Nephron progenitor cell (in vitro differentiated cells): ENCODE measurements at regions not wholly inside any gene's neighbourhood (a gene's known extent, or its start where the extent isn't known, plus 50 kb on each side); places are given as distances from the start of the nearest gene placed in this dataset.

Source experiments
- DNase-seq: peaks from one replicate; pipeline ENCODE4 v3.0.0; 2021
- H3K27ac Mint-ChIP-seq: 2 replicates; pipeline ENCODE4 v1.8.0; 2021; ENCODE audit warnings: mild to moderate bottlenecking, moderate library complexity, mixed read lengths
- H3K27me3 Mint-ChIP-seq: 2 replicates; pipeline ENCODE4 v1.8.0; 2021; ENCODE audit warnings: mild to moderate bottlenecking, low read depth, mixed read lengths; ENCODE audit not compliant: poor library complexity
- H3K36me3 Mint-ChIP-seq: 2 replicates; pipeline ENCODE4 v1.8.0; 2021; ENCODE audit warnings: low read depth, mixed read lengths
- H3K4me1 Mint-ChIP-seq: 2 replicates; pipeline ENCODE4 v1.8.0; 2021; ENCODE audit warnings: mixed read lengths
- H3K4me3 Mint-ChIP-seq: 2 replicates; pipeline ENCODE4 v1.8.0; 2021; ENCODE audit warnings: mild to moderate bottlenecking, moderate library complexity, mixed read lengths
- H3K9me3 Mint-ChIP-seq: 2 replicates; pipeline ENCODE4 v1.8.0; 2021; ENCODE audit warnings: mild to moderate bottlenecking, moderate library complexity, mixed read lengths
- TF ChIP-seq, protein P1 (sequence below): fragments of 200-600 bp; sonication (generic); IDR thresholded peaks from 2 replicates; pipeline ENCODE4 v1.5.0; 2021; ENCODE audit warnings: antibody characterized with exemption

DNA sequence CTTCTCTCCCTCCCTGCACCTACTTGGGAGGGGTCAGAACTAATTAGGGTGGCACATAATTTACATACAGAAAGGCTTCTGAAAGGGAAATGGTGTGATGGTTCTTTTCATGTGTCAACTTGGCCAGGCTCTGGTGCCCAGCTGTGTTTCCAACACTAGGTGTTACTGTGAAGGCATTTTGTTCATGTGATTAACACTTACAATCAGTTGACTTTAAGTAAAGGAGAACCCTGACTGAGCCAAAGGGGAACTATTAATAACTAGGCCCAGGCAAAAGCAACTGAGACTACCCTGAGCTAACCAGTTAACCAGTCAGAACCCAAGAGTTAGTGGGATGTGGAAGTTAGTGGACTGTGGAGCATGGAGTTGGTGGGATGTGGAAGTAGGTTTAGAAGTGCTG lies 114.9 kb downstream of the SEC16B start:
- Mint-ChIP-seq H3K27me3 (peaks cover 13% of the 10 kb centered on the region), H3K4me3 (no peak overlapping the region), H3K4me1 (peaks cover 15% of the 10 kb centered on the region), H3K27ac (no peak overlapping the region), H3K36me3 (peaks cover 8% of the 10 kb centered on the region), H3K9me3 (peaks cover 15% of the 10 kb centered on the region)
- no peak for DNase-seq
- TF ChIP-seq, protein P1, sequence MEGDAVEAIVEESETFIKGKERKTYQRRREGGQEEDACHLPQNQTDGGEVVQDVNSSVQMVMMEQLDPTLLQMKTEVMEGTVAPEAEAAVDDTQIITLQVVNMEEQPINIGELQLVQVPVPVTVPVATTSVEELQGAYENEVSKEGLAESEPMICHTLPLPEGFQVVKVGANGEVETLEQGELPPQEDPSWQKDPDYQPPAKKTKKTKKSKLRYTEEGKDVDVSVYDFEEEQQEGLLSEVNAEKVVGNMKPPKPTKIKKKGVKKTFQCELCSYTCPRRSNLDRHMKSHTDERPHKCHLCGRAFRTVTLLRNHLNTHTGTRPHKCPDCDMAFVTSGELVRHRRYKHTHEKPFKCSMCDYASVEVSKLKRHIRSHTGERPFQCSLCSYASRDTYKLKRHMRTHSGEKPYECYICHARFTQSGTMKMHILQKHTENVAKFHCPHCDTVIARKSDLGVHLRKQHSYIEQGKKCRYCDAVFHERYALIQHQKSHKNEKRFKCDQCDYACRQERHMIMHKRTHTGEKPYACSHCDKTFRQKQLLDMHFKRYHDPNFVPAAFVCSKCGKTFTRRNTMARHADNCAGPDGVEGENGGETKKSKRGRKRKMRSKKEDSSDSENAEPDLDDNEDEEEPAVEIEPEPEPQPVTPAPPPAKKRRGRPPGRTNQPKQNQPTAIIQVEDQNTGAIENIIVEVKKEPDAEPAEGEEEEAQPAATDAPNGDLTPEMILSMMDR, result no peak

DNA sequence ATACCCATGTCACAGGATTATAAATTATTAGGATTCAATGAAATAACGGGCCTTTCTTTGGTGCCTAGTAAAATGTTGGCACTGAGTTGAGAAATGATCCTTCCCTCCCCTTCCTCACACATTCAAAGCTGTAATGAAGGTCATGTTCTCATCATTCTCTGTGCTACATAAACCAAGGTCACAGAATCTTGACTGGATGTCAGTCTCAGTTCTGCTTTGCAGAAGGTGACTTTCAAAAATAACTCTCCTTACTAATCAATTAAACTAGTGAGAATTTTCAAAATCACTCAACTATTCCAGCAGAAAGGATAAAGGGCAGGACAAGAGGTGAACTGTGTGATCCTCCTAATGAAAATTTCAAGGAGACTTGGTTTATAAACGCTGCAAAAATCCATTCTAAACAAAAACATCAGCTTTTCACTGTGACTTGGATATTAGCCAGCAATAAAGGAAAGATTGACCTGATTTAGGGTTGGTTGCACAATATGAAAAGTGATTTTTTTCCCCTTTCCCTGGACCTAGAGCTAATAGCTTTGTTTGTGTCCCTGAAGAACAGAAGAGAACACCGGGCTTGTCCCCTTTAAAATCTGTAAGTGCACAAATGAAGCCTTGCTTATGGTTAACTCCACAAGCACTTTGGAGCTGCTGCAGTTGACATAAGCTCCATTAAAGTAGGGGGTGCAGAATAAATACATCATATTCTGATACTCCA lies 120.1 kb downstream of the SEC16B start:
- H3K36me3 Mint-ChIP-seq, result peaks cover 8% of the 10 kb centered on the region
- H3K27ac Mint-ChIP-seq, result no peak overlapping the region
- DNase-seq, result no peak
- H3K9me3 Mint-ChIP-seq, result peaks cover 14% of the 10 kb centered on the region
- H3K27me3 Mint-ChIP-seq, result peaks cover 20% of the 10 kb centered on the region
- H3K4me1 Mint-ChIP-seq, result no peaks in the 10 kb centered on the region
- H3K4me3 Mint-ChIP-seq, result no peak overlapping the region
- TF ChIP-seq, protein P1, result no peak

DNA sequence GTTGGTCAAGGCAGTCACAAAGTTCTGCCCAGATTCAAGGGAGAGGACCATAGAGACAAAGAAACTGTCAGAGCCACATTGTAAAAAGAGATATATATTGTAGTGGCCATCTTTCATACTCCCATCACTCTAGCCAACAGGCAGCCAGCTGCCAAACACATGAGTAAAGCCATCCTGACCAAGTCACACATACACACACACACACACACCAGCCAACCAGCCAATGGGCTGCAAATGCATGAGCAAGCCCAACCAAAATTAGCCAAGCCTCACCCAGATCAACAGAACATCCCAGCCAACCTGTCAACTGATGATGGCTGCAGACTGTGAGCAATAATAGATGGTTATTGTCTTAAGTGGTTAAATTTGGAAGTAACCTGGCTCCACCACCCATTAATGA lies 120.7 kb downstream of the SEC16B start:
- peaks cover 17% of the 10 kb centered on the region for H3K27me3 Mint-ChIP-seq
- TF ChIP-seq, protein P1, result no peak
- H3K36me3 Mint-ChIP-seq, result peaks cover 6% of the 10 kb centered on the region
- H3K9me3 Mint-ChIP-seq, result peaks cover 9% of the 10 kb centered on the region
- no peak overlapping the region for H3K27ac Mint-ChIP-seq
- no peaks in the 10 kb centered on the region for H3K4me1 Mint-ChIP-seq
- no peak for DNase-seq
- no peak overlapping the region for H3K4me3 Mint-ChIP-seq

DNA sequence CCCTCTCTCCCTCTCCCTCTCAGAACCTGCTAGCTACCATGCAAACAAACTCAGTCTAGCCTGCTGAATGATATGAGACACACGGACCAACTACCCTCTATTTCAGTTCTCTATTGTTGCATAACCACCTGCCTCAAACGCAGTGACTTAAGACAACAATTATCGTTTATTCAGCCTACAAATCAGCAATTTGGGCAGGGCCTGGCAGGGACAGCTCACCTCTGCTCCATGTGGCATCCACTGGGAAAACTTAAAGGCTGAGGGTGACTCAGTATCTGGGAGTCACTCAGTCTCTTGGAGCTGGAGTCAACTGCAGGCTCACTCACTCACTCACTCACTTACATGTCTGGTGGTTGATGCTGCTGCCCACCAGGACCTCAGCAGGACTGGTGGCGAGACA lies 121.3 kb downstream of the SEC16B start:
- Mint-ChIP-seq H3K27ac (no peak overlapping the region), H3K4me3 (no peak overlapping the region), H3K9me3 (peaks cover 4% of the 10 kb centered on the region), H3K4me1 (no peaks in the 10 kb centered on the region), H3K27me3 (peaks cover 14% of the 10 kb centered on the region), H3K36me3 (no peaks in the 10 kb centered on the region)
- TF ChIP-seq, protein P1, result no peak
- no peak for DNase-seq

DNA sequence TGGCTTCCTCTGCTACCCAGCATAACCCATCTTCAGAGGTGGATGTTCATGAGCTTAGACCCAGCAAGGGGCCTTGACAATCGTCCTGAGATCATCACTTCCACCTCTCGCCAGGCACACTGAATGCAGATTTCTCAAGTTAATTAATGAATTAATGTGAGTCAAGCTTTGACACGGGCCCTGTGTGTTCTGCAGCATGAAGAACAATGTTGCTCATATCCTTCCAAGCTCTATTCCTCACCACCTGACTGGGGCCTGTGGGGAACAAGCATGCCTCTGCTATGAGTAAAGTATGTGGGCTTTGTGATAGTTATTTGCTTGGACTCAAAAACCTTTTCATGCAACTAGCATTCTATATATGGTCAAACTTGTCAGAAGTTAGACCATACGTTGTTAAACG lies 122.0 kb downstream of the SEC16B start:
- peaks cover 6% of the 10 kb centered on the region for H3K9me3 Mint-ChIP-seq
- peaks cover 14% of the 10 kb centered on the region for H3K27me3 Mint-ChIP-seq
- H3K36me3 Mint-ChIP-seq, result no peaks in the 10 kb centered on the region
- no peak overlapping the region for H3K4me3 Mint-ChIP-seq
- TF ChIP-seq, protein P1, result no peak
- H3K27ac Mint-ChIP-seq, result no peak overlapping the region
- no peak for DNase-seq
- no peaks in the 10 kb centered on the region for H3K4me1 Mint-ChIP-seq

DNA sequence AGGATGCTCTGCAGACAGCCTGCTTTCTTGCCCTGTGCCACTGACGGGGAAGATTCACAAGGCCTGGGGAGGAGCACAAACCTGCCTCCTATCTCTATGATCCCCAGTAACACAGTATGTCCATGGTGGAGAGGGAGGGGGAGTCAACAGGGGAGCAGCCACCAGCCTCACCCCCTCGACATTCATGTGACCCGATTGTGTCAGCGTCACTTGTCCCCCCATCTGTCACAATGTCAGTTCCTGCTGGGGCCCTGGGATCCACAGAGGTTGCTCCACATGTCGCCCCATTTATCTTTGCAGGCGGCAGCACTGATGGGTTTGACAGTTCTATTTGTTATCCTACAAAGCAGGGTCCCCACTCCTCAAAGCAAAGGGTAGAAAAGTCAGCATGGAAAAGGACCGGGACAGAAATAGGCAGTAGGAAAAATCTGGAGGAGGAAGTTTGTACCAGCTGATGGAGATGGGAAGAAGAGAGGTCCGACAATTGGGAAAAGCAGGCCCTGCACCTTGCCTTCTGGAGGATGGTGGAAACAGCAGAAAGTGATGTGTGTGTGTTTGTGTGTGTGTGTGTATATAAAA lies 130.9 kb downstream of the SEC16B start:
- Mint-ChIP-seq H3K36me3 (no peaks in the 10 kb centered on the region), H3K27me3 (peaks cover 9% of the 10 kb centered on the region), H3K27ac (peak overlapping the region; percentile 8), H3K4me1 (peaks cover 16% of the 10 kb centered on the region), H3K9me3 (peaks cover 3% of the 10 kb centered on the region), H3K4me3 (no peak overlapping the region)
- TF ChIP-seq, protein P1, result no peak
- no peak for DNase-seq
